ENCODE measurements at regions not wholly inside any gene's neighbourhood (a gene's known extent, or its start where the extent isn't known, plus 50 kb on each side); places are given as distances from the start of the nearest gene placed in this dataset.

DNA sequence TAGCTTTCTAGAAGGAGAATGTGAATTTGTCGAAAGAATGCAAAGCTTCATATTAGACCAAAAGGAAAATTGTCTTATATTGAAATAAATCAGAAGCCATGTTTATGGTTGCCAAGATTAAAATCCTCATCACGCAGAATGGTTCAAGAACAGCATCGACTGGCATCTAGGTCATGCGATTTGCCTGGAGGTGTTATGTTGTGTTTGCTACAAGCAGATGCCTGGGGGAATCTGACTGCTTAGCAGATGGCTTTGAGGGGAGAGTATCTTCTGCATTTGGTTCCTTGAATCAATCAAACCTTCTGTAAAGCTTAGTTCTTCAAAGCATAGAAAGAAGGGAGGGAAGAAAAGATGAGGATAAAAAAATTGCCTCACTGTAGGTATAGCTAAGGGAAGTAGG, 585.8 kb downstream of the QKI start:
- no peaks in the 10 kb centered on the region for H3K36me3 Mint-ChIP-seq (ENCODE audit: low read depth)
- peaks cover 16% of the 10 kb centered on the region for H3K27me3 Mint-ChIP-seq
- H3K4me3 Mint-ChIP-seq, result no peak overlapping the region
- no peaks in the 10 kb centered on the region for H3K4me1 Mint-ChIP-seq (ENCODE audit: low read depth)
- H3K27ac Mint-ChIP-seq, result no peak overlapping the region
- no peaks in the 10 kb centered on the region for H3K9me3 Mint-ChIP-seq

DNA sequence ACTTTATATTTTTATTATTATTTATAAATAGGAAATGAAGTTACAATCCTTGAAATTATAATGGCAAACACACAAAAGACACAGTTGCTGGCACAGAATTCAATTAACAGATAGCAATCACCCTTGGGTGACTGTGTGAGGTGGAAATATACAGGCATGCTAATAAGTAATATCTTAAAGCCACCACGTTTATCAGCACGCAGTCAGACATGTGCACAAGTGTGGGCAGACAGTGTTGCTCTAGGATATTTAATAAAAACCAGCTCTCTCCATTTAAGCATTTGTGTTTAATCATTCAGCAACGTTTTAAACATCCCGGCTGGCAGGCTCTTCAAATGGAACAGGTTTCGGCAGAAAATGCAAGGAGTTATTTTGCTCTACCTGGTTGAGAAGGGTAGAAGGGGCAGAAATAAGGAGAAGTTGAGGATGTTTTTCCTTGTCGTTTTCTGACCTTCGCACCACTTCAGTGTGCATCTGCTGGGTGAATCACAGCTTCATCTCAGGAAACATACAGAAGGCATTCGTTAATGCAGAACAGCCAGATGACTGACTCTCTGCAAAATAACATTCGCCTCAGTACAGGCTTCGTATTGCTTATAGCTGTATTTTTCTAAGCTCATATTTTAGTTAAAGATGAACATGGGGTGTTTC, 585.1 kb downstream of the QKI start:
- Mint-ChIP-seq H3K36me3 (ENCODE audit: low read depth) (no peaks in the 10 kb centered on the region), H3K27ac (no peak overlapping the region), H3K9me3 (no peaks in the 10 kb centered on the region), H3K27me3 (peaks cover 16% of the 10 kb centered on the region), H3K4me3 (no peak overlapping the region), H3K4me1 (ENCODE audit: low read depth) (no peaks in the 10 kb centered on the region)

- Mint-ChIP-seq H3K36me3 (ENCODE audit: low read depth) (no peaks in the 10 kb centered on the region), H3K9me3 (no peaks in the 10 kb centered on the region), H3K4me3 (no peak overlapping the region), H3K27ac (no peak overlapping the region), H3K4me1 (ENCODE audit: low read depth) (no peaks in the 10 kb centered on the region), H3K27me3 (peaks cover 13% of the 10 kb centered on the region)
Observed at GRCh38 chr6:163998496-163998895, 584.0 kb downstream of the QKI start.

DNA sequence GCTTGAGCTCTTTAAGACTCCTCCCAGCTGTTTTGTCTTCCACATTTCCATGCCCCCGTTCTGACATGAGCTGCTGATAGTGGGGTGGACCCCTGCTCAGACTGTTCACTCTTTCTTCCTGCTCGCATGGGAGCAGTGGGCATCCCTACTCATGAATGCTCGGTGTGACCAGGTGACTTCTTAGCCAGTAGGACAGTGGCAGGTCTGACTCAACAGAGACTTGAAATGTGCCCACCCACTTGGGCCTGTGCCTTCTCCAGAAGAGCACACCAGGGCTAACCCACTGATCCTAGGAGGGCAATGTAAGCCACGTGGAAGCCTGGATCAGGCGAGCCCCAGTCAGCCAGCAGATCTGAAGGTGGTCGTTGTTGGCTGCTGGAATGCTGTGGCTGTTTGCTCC, 582.0 kb downstream of the QKI start:
- Mint-ChIP-seq H3K9me3 (no peaks in the 10 kb centered on the region), H3K27me3 (peaks cover 5% of the 10 kb centered on the region), H3K27ac (no peak overlapping the region), H3K4me3 (no peak overlapping the region), H3K36me3 (ENCODE audit: low read depth) (no peaks in the 10 kb centered on the region), H3K4me1 (ENCODE audit: low read depth) (no peaks in the 10 kb centered on the region)

DNA sequence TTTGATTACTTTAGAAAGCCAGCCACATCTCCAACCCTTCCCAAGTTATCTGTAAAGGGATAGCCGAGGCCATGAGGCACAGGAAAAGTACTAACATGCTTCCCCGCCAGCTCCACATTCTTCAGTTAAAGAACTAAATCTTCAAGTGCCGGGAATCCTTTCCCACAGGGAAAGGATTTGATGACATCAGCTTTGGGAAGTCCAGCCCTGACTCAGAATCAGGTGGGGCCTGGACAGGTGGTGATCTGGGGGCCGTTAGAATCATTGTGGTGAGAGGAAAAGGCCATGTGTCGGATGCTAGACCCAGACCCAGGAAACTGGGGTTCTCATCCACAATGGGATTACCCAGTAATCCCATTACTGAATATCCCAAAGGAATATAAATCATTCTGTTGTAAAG, 580.0 kb downstream of the QKI start:
- H3K27me3 Mint-ChIP-seq, result peaks cover 5% of the 10 kb centered on the region
- no peak overlapping the region for H3K27ac Mint-ChIP-seq
- H3K9me3 Mint-ChIP-seq, result no peaks in the 10 kb centered on the region
- H3K4me3 Mint-ChIP-seq, result no peak overlapping the region
- no peaks in the 10 kb centered on the region for H3K4me1 Mint-ChIP-seq (ENCODE audit: low read depth)
- no peaks in the 10 kb centered on the region for H3K36me3 Mint-ChIP-seq (ENCODE audit: low read depth)

- H3K27ac Mint-ChIP-seq, result no peak overlapping the region
- no peaks in the 10 kb centered on the region for H3K36me3 Mint-ChIP-seq (ENCODE audit: low read depth)
- H3K27me3 Mint-ChIP-seq, result peaks cover 5% of the 10 kb centered on the region
- H3K4me3 Mint-ChIP-seq, result no peak overlapping the region
- no peaks in the 10 kb centered on the region for H3K4me1 Mint-ChIP-seq (ENCODE audit: low read depth)
- H3K9me3 Mint-ChIP-seq, result no peaks in the 10 kb centered on the region
Observed at GRCh38 chr6:163992701-163993100, 578.2 kb downstream of the QKI start.

DNA sequence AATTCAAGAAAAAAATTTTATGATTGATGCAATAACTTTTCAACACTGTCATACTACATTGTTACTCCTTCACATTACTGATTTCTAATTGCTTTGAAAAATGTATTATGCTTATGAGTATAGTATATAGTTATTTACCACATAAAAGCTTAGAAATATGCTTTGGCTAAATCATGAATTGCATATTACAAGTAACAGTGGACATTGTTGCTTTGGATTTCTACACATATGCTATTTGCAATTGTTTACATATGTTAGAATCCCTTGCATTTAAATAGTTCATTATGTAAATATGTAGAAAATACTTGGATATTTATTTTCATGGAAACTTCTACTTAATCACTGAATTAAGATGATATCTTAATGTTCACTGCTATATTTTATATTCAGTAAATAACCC, 577.5 kb downstream of the QKI start:
- Mint-ChIP-seq H3K4me1 (ENCODE audit: low read depth) (no peaks in the 10 kb centered on the region), H3K27me3 (no peaks in the 10 kb centered on the region), H3K27ac (no peak overlapping the region), H3K4me3 (no peak overlapping the region), H3K36me3 (ENCODE audit: low read depth) (no peaks in the 10 kb centered on the region), H3K9me3 (no peaks in the 10 kb centered on the region)

- Mint-ChIP-seq H3K4me1 (ENCODE audit: low read depth) (no peaks in the 10 kb centered on the region), H3K4me3 (no peak overlapping the region), H3K36me3 (ENCODE audit: low read depth) (no peaks in the 10 kb centered on the region), H3K9me3 (no peaks in the 10 kb centered on the region), H3K27ac (no peak overlapping the region), H3K27me3 (no peaks in the 10 kb centered on the region)
Observed at GRCh38 chr6:163991321-163991720, 576.8 kb downstream of the QKI start.

GRCh38 chr6:163986313-163986712, 571.8 kb downstream of the QKI start:
- H3K36me3 Mint-ChIP-seq (ENCODE audit: low read depth), result no peaks in the 10 kb centered on the region
- H3K4me1 Mint-ChIP-seq (ENCODE audit: low read depth), result peaks cover 9% of the 10 kb centered on the region
- no peak overlapping the region for H3K27ac Mint-ChIP-seq
- H3K4me3 Mint-ChIP-seq, result no peak overlapping the region
- H3K9me3 Mint-ChIP-seq, result no peaks in the 10 kb centered on the region
- H3K27me3 Mint-ChIP-seq, result peaks cover 7% of the 10 kb centered on the region

DNA sequence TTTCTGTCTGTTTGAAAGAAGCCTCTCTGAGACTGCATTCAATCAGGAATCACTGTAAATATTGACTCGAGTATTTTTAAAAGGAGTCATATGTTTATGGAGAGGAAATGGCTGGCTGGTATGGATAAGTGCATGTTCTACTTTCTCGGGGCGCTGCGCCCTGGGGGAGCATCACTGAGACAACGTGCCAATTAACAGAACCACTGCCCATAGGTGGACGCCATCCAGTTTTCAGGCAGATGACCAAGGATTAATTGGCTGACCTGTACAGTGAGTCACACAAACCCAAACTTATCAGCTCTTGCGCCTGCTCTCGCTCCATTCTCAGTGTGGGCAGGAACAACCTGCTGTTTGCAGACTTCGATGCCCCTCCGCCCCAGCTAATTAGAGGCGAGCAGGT, 571.2 kb downstream of the QKI start:
- no peak overlapping the region for H3K27ac Mint-ChIP-seq

DNA sequence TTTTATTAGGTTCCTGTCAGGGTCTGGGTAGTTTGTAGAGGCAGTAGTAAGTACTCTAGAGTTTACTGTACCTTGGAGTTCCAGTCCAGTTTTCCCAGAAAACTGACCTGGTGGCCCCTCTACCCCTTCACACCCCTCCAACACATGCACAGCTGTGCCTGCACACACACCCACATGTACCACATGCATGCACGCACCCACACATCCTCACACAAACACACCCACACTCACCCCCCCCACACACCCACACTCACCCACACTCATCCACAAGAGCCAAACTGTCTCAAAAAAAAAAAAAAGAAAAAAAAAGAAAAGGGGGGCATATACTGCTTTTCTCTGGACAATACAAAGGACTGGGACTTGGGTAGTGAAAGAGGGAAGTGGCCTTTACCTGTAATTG, 570.5 kb downstream of the QKI start:
- Mint-ChIP-seq H3K27ac (no peak overlapping the region), H3K9me3 (no peaks in the 10 kb centered on the region), H3K27me3 (peaks cover 11% of the 10 kb centered on the region), H3K4me1 (ENCODE audit: low read depth) (peaks cover 9% of the 10 kb centered on the region), H3K36me3 (ENCODE audit: low read depth) (no peaks in the 10 kb centered on the region), H3K4me3 (no peak overlapping the region)

More for the DNA sequence above, 571.2 kb downstream of the QKI start:
- no peaks in the 10 kb centered on the region for H3K36me3 Mint-ChIP-seq (ENCODE audit: low read depth)
- H3K4me1 Mint-ChIP-seq (ENCODE audit: low read depth), result peaks cover 9% of the 10 kb centered on the region
- no peaks in the 10 kb centered on the region for H3K9me3 Mint-ChIP-seq
- H3K27me3 Mint-ChIP-seq, result peaks cover 11% of the 10 kb centered on the region
- H3K4me3 Mint-ChIP-seq, result no peak overlapping the region

DNA sequence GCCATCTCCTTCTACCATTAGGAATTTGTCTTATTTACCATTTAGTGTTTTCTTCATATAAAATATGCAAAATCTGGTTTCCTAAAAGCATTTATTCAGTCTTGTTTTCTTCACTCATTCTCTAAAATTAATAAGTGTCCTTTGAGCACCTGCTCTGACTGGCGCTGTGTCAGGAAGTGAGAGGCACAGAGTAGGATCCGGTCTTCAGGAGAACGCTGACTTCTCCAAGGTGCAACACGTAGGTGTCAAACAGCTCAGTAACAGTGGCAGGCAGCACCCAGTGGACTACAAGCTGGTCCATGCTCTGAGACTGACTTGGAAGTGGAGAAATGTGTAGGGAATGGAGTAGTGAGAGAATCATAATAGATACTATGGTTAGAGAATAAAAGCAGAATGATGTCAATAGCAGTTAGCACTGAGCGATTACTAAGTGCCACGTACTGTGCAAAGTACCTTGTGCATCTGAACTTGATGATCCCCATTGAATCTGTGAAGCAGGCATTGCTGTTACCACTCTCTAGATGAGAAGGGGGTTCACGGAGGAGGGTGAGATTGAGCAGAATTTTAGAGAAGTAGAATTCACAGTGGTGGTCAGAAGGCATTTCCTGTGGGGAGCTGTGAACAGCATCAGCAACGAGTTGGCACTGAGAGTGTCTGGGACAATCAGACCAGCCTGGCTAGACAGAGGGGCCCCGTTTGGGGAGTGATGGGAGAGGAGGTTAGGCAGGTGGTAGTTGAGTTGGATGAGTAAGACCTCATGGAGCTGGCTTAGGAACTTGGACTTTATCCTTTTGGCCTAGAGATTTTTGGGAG, 569.8 kb downstream of the QKI start:
- H3K9me3 Mint-ChIP-seq, result no peaks in the 10 kb centered on the region
- peaks cover 9% of the 10 kb centered on the region for H3K4me1 Mint-ChIP-seq (ENCODE audit: low read depth)
- no peaks in the 10 kb centered on the region for H3K36me3 Mint-ChIP-seq (ENCODE audit: low read depth)
- peaks cover 11% of the 10 kb centered on the region for H3K27me3 Mint-ChIP-seq
- H3K4me3 Mint-ChIP-seq, result no peak overlapping the region
- H3K27ac Mint-ChIP-seq, result no peak overlapping the region

GRCh38 chr6:163983679-163984078, 569.2 kb downstream of the QKI start:
- Mint-ChIP-seq H3K36me3 (ENCODE audit: low read depth) (no peaks in the 10 kb centered on the region), H3K27me3 (peaks cover 11% of the 10 kb centered on the region), H3K4me1 (ENCODE audit: low read depth) (peaks cover 9% of the 10 kb centered on the region), H3K27ac (no peak overlapping the region), H3K9me3 (peaks cover 4% of the 10 kb centered on the region), H3K4me3 (no peak overlapping the region)

- no peaks in the 10 kb centered on the region for H3K36me3 Mint-ChIP-seq (ENCODE audit: low read depth)
- H3K4me3 Mint-ChIP-seq, result no peak overlapping the region
- H3K27me3 Mint-ChIP-seq, result peaks cover 7% of the 10 kb centered on the region
- no peaks in the 10 kb centered on the region for H3K4me1 Mint-ChIP-seq (ENCODE audit: low read depth)
- H3K9me3 Mint-ChIP-seq, result peaks cover 5% of the 10 kb centered on the region
- H3K27ac Mint-ChIP-seq, result no peak overlapping the region
Observed at GRCh38 chr6:163974322-163974721, 559.8 kb downstream of the QKI start.

- H3K4me3 Mint-ChIP-seq, result no peak overlapping the region
- H3K36me3 Mint-ChIP-seq (ENCODE audit: low read depth), result no peaks in the 10 kb centered on the region
- no peak overlapping the region for H3K27ac Mint-ChIP-seq
- no peaks in the 10 kb centered on the region for H3K9me3 Mint-ChIP-seq
- H3K4me1 Mint-ChIP-seq (ENCODE audit: low read depth), result no peaks in the 10 kb centered on the region
- peaks cover 7% of the 10 kb centered on the region for H3K27me3 Mint-ChIP-seq
Observed at GRCh38 chr6:163971841-163972838, 557.6 kb downstream of the QKI start.

Measured in stimulated activated naive CD8-positive, alpha-beta T cell treated with anti-CD3 and anti-CD28 coated beads, Interleukin-15, Interleukin-2, amounts not matched to agents 100 ng/mL and 50 ng/mL, for 24 hours (primary cell).